HTR-8/SVneo (cell line): ENCODE measurements at regions not wholly inside any gene's neighbourhood (a gene's known extent, or its start where the extent isn't known, plus 50 kb on each side); places are given as distances from the start of the nearest gene placed in this dataset.

Experiments used
- DNase-seq: peaks from one replicate; pipeline ENCODE4 v3.0.0; 2011; ENCODE audit warnings: low spot score, mixed read lengths; ENCODE audit not compliant: insufficient read length
- FAIRE-seq: peaks from 2 replicates; lab custom pipeline; 2011; peaks lifted over from hg19 to GRCh38; lab: Jason Lieb, UNC

GRCh38 chr4:124390861-124391260, 321.7 kb downstream of the ANKRD50 start:
- FAIRE-seq (no peak), DNase-seq (no peak)

- FAIRE-seq = no peak
- no peak for DNase-seq
These were observed 316.2 kb downstream of the ANKRD50 start for GRCh38 chr4:124396333-124396732.

- FAIRE-seq = no peak
- no peak for DNase-seq
These were observed 310.9 kb downstream of the ANKRD50 start for GRCh38 chr4:124401606-124402005.

GRCh38 chr4:124409044-124409443, 303.5 kb downstream of the ANKRD50 start:
- no peak for DNase-seq
- no peak for FAIRE-seq

GRCh38 chr4:124414276-124415040, 298.1 kb downstream of the ANKRD50 start:
- FAIRE-seq = no peak

GRCh38 chr4:124415146-124415545, 297.4 kb downstream of the ANKRD50 start:
- DNase-seq (no peak), FAIRE-seq (no peak)

More at GRCh38 chr4:124414276-124415040, 298.1 kb downstream of the ANKRD50 start:
- no peak for DNase-seq

GRCh38 chr4:124417371-124417770, 295.2 kb downstream of the ANKRD50 start:
- FAIRE-seq = no peak
- DNase-seq = no peak

GRCh38 chr4:124420166-124420695, 292.3 kb downstream of the ANKRD50 start:
- DNase-seq = no peak
- FAIRE-seq = no peak

- no peak for DNase-seq
- no peak for FAIRE-seq
These were observed 289.4 kb downstream of the ANKRD50 start for GRCh38 chr4:124423160-124423559.

- no peak for DNase-seq
- no peak for FAIRE-seq
These were observed 286.3 kb downstream of the ANKRD50 start for GRCh38 chr4:124426279-124426678.

GRCh38 chr4:124427095-124427767, 285.3 kb downstream of the ANKRD50 start:
- FAIRE-seq (no peak), DNase-seq (no peak)

GRCh38 chr4:124428648-124429047, 283.9 kb downstream of the ANKRD50 start:
- no peak for FAIRE-seq
- DNase-seq = no peak

GRCh38 chr4:124429746-124430250, 282.7 kb downstream of the ANKRD50 start:
- FAIRE-seq (no peak), DNase-seq (no peak)

GRCh38 chr4:124431653-124432192, 280.8 kb downstream of the ANKRD50 start:
- FAIRE-seq (no peak), DNase-seq (no peak)

- peak; percentile 10 for DNase-seq
- FAIRE-seq = no peak
These were observed 280.0 kb downstream of the ANKRD50 start for GRCh38 chr4:124432500-124432899.

- no peak for FAIRE-seq
- no peak for DNase-seq
These were observed 279.5 kb downstream of the ANKRD50 start for GRCh38 chr4:124433044-124433443.

GRCh38 chr4:124433500-124433899, 279.0 kb downstream of the ANKRD50 start:
- no peak for DNase-seq
- no peak for FAIRE-seq

- DNase-seq (no peak), FAIRE-seq (no peak)
These were observed 277.1 kb downstream of the ANKRD50 start for GRCh38 chr4:124435274-124435950.

- FAIRE-seq = no peak
- DNase-seq = peak; percentile 8
These were observed 274.6 kb downstream of the ANKRD50 start for GRCh38 chr4:124437853-124438495.

GRCh38 chr4:124445071-124445470, 267.5 kb downstream of the ANKRD50 start:
- no peak for FAIRE-seq
- DNase-seq = no peak
